ENCODE measurements at regions not wholly inside any gene's neighbourhood (a gene's known extent, or its start where the extent isn't known, plus 50 kb on each side); places are given as distances from the start of the nearest gene placed in this dataset.

DNA sequence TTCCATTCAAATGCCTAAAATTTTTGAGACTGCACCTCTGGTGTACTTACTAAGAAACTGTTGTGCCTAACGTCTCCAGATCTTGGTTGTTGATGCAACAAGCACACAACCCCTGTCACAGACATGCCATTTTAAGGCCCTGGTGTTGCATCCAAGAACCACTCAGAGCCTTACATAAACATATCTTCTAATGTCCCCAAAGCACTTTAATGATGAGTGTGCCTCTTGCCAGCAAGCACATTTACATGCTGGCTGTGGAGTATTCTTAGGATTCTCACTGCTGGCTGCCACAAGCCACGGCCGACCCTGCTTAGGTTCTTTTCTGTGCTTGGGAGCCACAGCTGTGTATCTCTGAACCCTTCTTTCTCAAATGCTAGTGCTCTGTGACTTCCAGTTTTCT, 201.4 kb downstream of the ADAMTS15 start:
- intact Hi-C loops (cut with micrococcal nuclease; ENCODE audit: unreplicated experiment), result no loop called here
- Histone ChIP-seq H3K4me3 (ENCODE audit: low read depth in 2 of 2, low read length in 2 of 2) (no peak overlapping the region), H3K27me3 (ENCODE audit: control insufficient read depth, insufficient read depth, low read length) (no peaks in the 10 kb centered on the region), H3K36me3 (ENCODE audit: control insufficient read depth, insufficient read depth, low read length) (no peaks in the 10 kb centered on the region), H3K4me1 (ENCODE audit: control insufficient read depth, insufficient read depth, low read length) (peaks cover 33% of the 10 kb centered on the region), H3K9me3 (ENCODE audit: control insufficient read depth, insufficient read depth, low read depth, low read length) (no peaks in the 10 kb centered on the region), H3K27ac (ENCODE audit: low read length) (peak overlapping the region; percentile 68; the same call in 1 of the 2 replicates)
- DNase-seq (ENCODE audit: low read depth, low spot score) (no peak), ATAC-seq (no peak)
- BruUV-seq (replicated peaks), result no TSS peak
- POLR2A ChIA-PET, result interaction anchor here (0.6 kb wide), 1 partner anchor 9 kb away, joined by 8 read pairs; no protein-coding TSS in a partner anchor
- CTCF ChIA-PET, result no interaction called here
- no peak for TF ChIP-seq CTCF (IDR thresholded peaks at IDR 0.05)
- no peak for TF ChIP-seq REST (IDR thresholded peaks at IDR 0.05; ENCODE audit: insufficient read depth in 1 of 2, low read depth in 2 of 2, low read length in 1 of 2)
- TF ChIP-seq TCF7L2 (IDR thresholded peaks at IDR 0.05; ENCODE audit: low read depth, low read length), result no peak
- no peak for TF ChIP-seq SIN3A (IDR thresholded peaks at IDR 0.05; ENCODE audit: borderline replicate concordance, insufficient read depth, low read depth, low read length)
- TF ChIP-seq POLR2AphosphoS5 (IDR thresholded peaks at IDR 0.05; ENCODE audit: low read depth, low read length), result no peak
- in situ Hi-C loops (cut with HindIII; ENCODE audit: low pct_unique_long_range_greater_than_20kb, low sequenced_read_pairs), result no loop called here

GRCh38 chr11:130650456-130651030, 202.1 kb downstream of the ADAMTS15 start:
- Histone ChIP-seq H3K4me3 (ENCODE audit: low read depth in 2 of 2, low read length in 2 of 2) (no peak overlapping the region), H3K36me3 (ENCODE audit: control insufficient read depth, insufficient read depth, low read length) (no peaks in the 10 kb centered on the region), H3K27ac (ENCODE audit: low read length) (peak overlapping the region; percentile 68; the same call in 1 of the 2 replicates), H3K4me1 (ENCODE audit: control insufficient read depth, insufficient read depth, low read length) (peaks cover 29% of the 10 kb centered on the region), H3K27me3 (ENCODE audit: control insufficient read depth, insufficient read depth, low read length) (no peaks in the 10 kb centered on the region), H3K9me3 (ENCODE audit: control insufficient read depth, insufficient read depth, low read depth, low read length) (no peaks in the 10 kb centered on the region)
- no TSS peak for BruUV-seq (replicated peaks)
- TF ChIP-seq SIN3A (IDR thresholded peaks at IDR 0.05; ENCODE audit: borderline replicate concordance, insufficient read depth, low read depth, low read length) (no peak), REST (IDR thresholded peaks at IDR 0.05; ENCODE audit: insufficient read depth in 1 of 2, low read depth in 2 of 2, low read length in 1 of 2) (no peak), CTCF (IDR thresholded peaks at IDR 0.05) (no peak)
- ChIA-PET CTCF (no interaction called here), POLR2A (no interaction called here)
- in situ Hi-C loops (cut with HindIII; ENCODE audit: low pct_unique_long_range_greater_than_20kb, low sequenced_read_pairs), result no loop called here
- ATAC-seq (no peak), DNase-seq (ENCODE audit: low read depth, low spot score) (no peak)
- intact Hi-C loops (cut with micrococcal nuclease; ENCODE audit: unreplicated experiment), result no loop called here

Measured in Panc1 (cell line).